RWPE2 (cell line): ENCODE measurements at regions not wholly inside any gene's neighbourhood (a gene's known extent, or its start where the extent isn't known, plus 50 kb on each side); places are given as distances from the start of the nearest gene placed in this dataset.
A peak's percentile ranks its signal among the peaks of the same experiment; 100 is the strongest.
"Not testable (repeated sequence)": the region's sequence is repeated elsewhere in the genome, so short reads cannot be mapped to it uniquely, and the experiment has no call there.

Source experiments
- ATAC-seq: fragments of 200-7000 bp; cut with Tn5 transposase; 3 replicates; pipeline ENCODE4 v1.9.1; 2021; ENCODE audit warnings: low read depth
- DNase-seq: peaks from one replicate; pipeline ENCODE4 v3.0.0-alpha.2; 2020; ENCODE audit warnings: low spot score
- H3K27ac ChIP-seq: fragments of 450-650 bp; 2 replicates; pipeline ENCODE4 v1.5.1; 2017; ENCODE audit warnings: mild to moderate bottlenecking; ENCODE audit not compliant: poor library complexity, severe bottlenecking
- H3K27me3 ChIP-seq: fragments of 250-450 bp; sonication (Bioruptor Pico); 2 replicates; pipeline ENCODE4 v1.5.1; 2021; ENCODE audit warnings: mild to moderate bottlenecking, moderate library complexity; ENCODE audit not compliant: insufficient read depth, poor library complexity, severe bottlenecking
- H3K36me3 ChIP-seq: fragments of 250-450 bp; sonication (Bioruptor Pico); 2 replicates; pipeline ENCODE4 v1.5.1; 2020; ENCODE audit warnings: low read depth, mild to moderate bottlenecking, moderate library complexity
- H3K4me1 ChIP-seq: fragments of 250-450 bp; sonication (Bioruptor Pico); 2 replicates; pipeline ENCODE4 v1.5.1; 2021; ENCODE audit warnings: mild to moderate bottlenecking, moderate library complexity; ENCODE audit not compliant: insufficient read depth, poor library complexity, severe bottlenecking
- H3K4me3 ChIP-seq: fragments of 250-450 bp; sonication (Bioruptor Pico); 2 replicates; pipeline ENCODE4 v1.5.1; 2021; ENCODE audit warnings: mild to moderate bottlenecking, moderate library complexity; ENCODE audit not compliant: severe bottlenecking
- H3K9me3 ChIP-seq: fragments of 250-450 bp; sonication (Bioruptor Pico); 2 replicates; pipeline ENCODE4 v1.5.1; 2021; ENCODE audit warnings: mild to moderate bottlenecking, moderate library complexity; ENCODE audit not compliant: severe bottlenecking
- CTCF ChIP-seq: fragments of 450-650 bp; IDR thresholded peaks from one replicate; pipeline ENCODE4 v1.5.1; 2017; ENCODE audit warnings: mild to moderate bottlenecking, moderate library complexity; ENCODE audit not compliant: poor library complexity, severe bottlenecking

- no peaks in the 10 kb centered on the region for H3K9me3 ChIP-seq
- no peak for DNase-seq
- H3K4me1 ChIP-seq, result peaks cover 8% of the 10 kb centered on the region
- H3K36me3 ChIP-seq, result no peaks in the 10 kb centered on the region
- no peak for TF ChIP-seq CTCF
- ATAC-seq, result peak; percentile 35; the same call in 2 of the 3 replicates
- no peaks in the 10 kb centered on the region for H3K27me3 ChIP-seq
- H3K4me3 ChIP-seq, result no peak overlapping the region
- no peak overlapping the region for H3K27ac ChIP-seq
These were observed 52.9 kb upstream of the IMP4 start for GRCh38 chr2:130289780-130290179.

GRCh38 chr2:130288467-130289403 is 54.0 kb upstream of the IMP4 start:
- TF ChIP-seq CTCF, result peak; percentile 67
- no peaks in the 10 kb centered on the region for H3K9me3 ChIP-seq
- ATAC-seq (peak; percentile 79), DNase-seq (no peak)
- H3K36me3 ChIP-seq, result no peaks in the 10 kb centered on the region
- H3K27ac ChIP-seq, result no peak overlapping the region
- H3K4me1 ChIP-seq, result peaks cover 8% of the 10 kb centered on the region
- no peaks in the 10 kb centered on the region for H3K27me3 ChIP-seq
- H3K4me3 ChIP-seq, result peak overlapping the region; percentile 31

- Histone ChIP-seq H3K4me1 (peaks cover 8% of the 10 kb centered on the region), H3K27ac (no peak overlapping the region), H3K36me3 (no peaks in the 10 kb centered on the region), H3K27me3 (no peaks in the 10 kb centered on the region), H3K4me3 (no peak overlapping the region), H3K9me3 (no peaks in the 10 kb centered on the region)
- no peak for TF ChIP-seq CTCF
- DNase-seq (no peak), ATAC-seq (no peak)
These were observed 55.1 kb upstream of the IMP4 start for GRCh38 chr2:130287656-130288026.

GRCh38 chr2:130286983-130287655 is 55.6 kb upstream of the IMP4 start:
- no peaks in the 10 kb centered on the region for H3K9me3 ChIP-seq
- H3K27ac ChIP-seq, result no peak overlapping the region
- no peaks in the 10 kb centered on the region for H3K27me3 ChIP-seq
- H3K4me1 ChIP-seq, result peaks cover 8% of the 10 kb centered on the region
- DNase-seq (no peak), ATAC-seq (no peak)
- H3K36me3 ChIP-seq, result no peaks in the 10 kb centered on the region
- H3K4me3 ChIP-seq, result no peak overlapping the region
- no peak for TF ChIP-seq CTCF

GRCh38 chr2:130283341-130283869 is 59.3 kb upstream of the IMP4 start:
- H3K4me3 ChIP-seq, ATAC-seq, H3K9me3 ChIP-seq, DNase-seq, H3K36me3 ChIP-seq, H3K27ac ChIP-seq, H3K4me1 ChIP-seq, H3K27me3 ChIP-seq: not testable (repeated sequence)

GRCh38 chr2:130279551-130279950 is 63.1 kb upstream of the IMP4 start:
- not testable (repeated sequence) for H3K27ac ChIP-seq, H3K9me3 ChIP-seq, ATAC-seq, H3K4me1 ChIP-seq, H3K4me3 ChIP-seq, DNase-seq, H3K36me3 ChIP-seq, H3K27me3 ChIP-seq

- H3K27ac ChIP-seq, H3K27me3 ChIP-seq, H3K4me1 ChIP-seq, H3K36me3 ChIP-seq, DNase-seq, H3K4me3 ChIP-seq, H3K9me3 ChIP-seq: not testable (repeated sequence)
- peak; percentile 10; the same call in 1 of the 3 replicates for ATAC-seq
These were observed 70.1 kb upstream of the TUBA3E start for GRCh38 chr2:130268333-130268732.
